ENCODE measurements at regions not wholly inside any gene's neighbourhood (a gene's known extent, or its start where the extent isn't known, plus 50 kb on each side); places are given as distances from the start of the nearest gene placed in this dataset.

GRCh38 chr2:125870264-125870663 lies 785.7 kb upstream of the GYPC start:
- no peaks in the 10 kb centered on the region for H3K36me3 ChIP-seq (ENCODE audit: low read depth, missing control alignments)
- 88 to 92% methylated on average over 2 of the region's 2 CpGs for WGBS, 2 donors
- intact Hi-C loops (cut with DNase I; ENCODE audit: low total_unique reads): no loop called here
- no peak overlapping the region for H3K27ac ChIP-seq
- no peak overlapping the region for H3K4me3 ChIP-seq
- TF ChIP-seq POLR2A (IDR thresholded peaks at IDR 0.05) (no peak), CTCF (IDR thresholded peaks at IDR 0.05) (no peak)
- no peaks in the 10 kb centered on the region for H3K27me3 ChIP-seq
- no peak for DNase-seq
- no peaks in the 10 kb centered on the region for H3K4me1 ChIP-seq
- H3K9me3 ChIP-seq: no peaks in the 10 kb centered on the region

DNA sequence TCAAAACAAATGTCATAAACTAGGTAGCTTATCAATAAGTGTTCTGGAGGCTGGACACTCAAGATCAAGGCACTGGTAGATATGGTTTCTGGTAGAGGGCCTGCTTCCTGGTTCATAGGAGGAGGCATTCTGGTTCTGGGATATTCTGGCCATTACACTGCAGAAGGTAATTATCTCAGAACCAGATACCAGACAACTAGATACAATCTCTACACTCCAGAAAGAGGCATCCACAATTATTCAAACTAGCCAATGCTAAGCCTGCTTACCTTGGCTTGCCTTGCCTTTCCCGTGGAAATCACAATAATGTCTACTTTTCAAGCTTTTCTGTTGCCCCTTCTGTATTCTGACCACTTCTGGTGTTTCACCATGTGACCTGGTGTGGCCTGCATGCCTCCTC lies 785.2 kb upstream of the GYPC start:
- no peaks in the 10 kb centered on the region for H3K4me1 ChIP-seq
- no peaks in the 10 kb centered on the region for H3K36me3 ChIP-seq (ENCODE audit: low read depth, missing control alignments)
- H3K27me3 ChIP-seq: no peaks in the 10 kb centered on the region
- intact Hi-C loops (cut with DNase I; ENCODE audit: low total_unique reads): no loop called here
- TF ChIP-seq POLR2A (IDR thresholded peaks at IDR 0.05) (no peak), CTCF (IDR thresholded peaks at IDR 0.05) (no peak)
- no peaks in the 10 kb centered on the region for H3K9me3 ChIP-seq
- no peak overlapping the region for H3K4me3 ChIP-seq
- DNase-seq: no peak
- WGBS, 2 donors: 90 to 92% methylated on average over 1 of the region's 1 CpG
- H3K27ac ChIP-seq: no peak overlapping the region

- WGBS, 2 donors: 56 to 60% methylated on average over 6 of the region's 6 CpGs
- no peak for TF ChIP-seq POLR2A (IDR thresholded peaks at IDR 0.05)
- H3K36me3 ChIP-seq (ENCODE audit: low read depth, missing control alignments): no peaks in the 10 kb centered on the region
- H3K27ac ChIP-seq: no peak overlapping the region
- no peak overlapping the region for H3K4me3 ChIP-seq
- no peaks in the 10 kb centered on the region for H3K27me3 ChIP-seq
- DNase-seq: no peak
- intact Hi-C loops (cut with DNase I; ENCODE audit: low total_unique reads): no loop called here
- H3K9me3 ChIP-seq: no peaks in the 10 kb centered on the region
- no peaks in the 10 kb centered on the region for H3K4me1 ChIP-seq
Measured at GRCh38 chr2:125874564-125874963, 781.4 kb upstream of the GYPC start.

DNA sequence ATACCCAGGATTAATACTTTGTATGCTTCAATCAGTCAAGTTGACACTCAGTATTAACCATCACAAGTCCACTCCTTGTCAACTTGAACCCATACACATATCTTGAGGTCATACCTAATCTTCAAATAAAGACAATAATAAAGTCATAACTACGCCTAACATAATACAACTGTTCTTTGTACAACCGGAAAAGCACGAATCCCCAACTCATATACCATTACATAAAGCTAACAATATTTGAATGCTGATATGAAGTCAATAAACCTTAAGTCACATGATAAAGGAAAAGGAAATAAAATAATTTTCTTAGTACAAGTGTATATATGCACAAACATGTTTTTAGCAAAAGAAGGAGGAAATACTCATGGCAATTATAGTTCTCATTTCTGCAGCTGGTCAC lies 770.6 kb upstream of the GYPC start:
- 91 to 97% methylated on average over 3 of the region's 3 CpGs for WGBS, 2 donors
- Histone ChIP-seq H3K9me3 (no peaks in the 10 kb centered on the region), H3K27ac (no peak overlapping the region), H3K4me3 (no peak overlapping the region), H3K36me3 (ENCODE audit: low read depth, missing control alignments) (no peaks in the 10 kb centered on the region), H3K4me1 (no peaks in the 10 kb centered on the region), H3K27me3 (no peaks in the 10 kb centered on the region)
- DNase-seq: no peak
- TF ChIP-seq POLR2A (IDR thresholded peaks at IDR 0.05): no peak
- TF ChIP-seq CTCF (IDR thresholded peaks at IDR 0.05): no peak
- intact Hi-C loops (cut with DNase I; ENCODE audit: low total_unique reads): no loop called here

DNA sequence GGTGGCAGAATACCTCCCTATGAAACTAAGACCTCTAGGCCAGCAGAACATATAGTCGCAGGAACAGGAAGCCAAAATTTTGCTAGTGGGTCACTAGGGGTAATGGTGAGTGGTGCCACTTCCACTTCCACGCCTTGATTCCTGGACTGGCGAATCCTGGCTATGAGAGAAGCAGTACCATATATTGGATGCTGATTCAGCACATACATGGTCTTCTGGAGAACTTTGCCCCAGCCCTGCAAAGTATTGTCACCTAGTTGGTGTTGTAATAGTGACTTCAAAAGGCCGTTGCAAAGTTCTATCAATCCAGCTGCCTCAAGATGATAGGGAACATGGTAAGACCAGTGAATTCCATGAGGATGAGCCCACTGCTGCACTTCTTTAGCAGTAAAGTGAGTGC lies 769.8 kb upstream of the GYPC start:
- Histone ChIP-seq H3K36me3 (ENCODE audit: low read depth, missing control alignments) (no peaks in the 10 kb centered on the region), H3K27ac (no peak overlapping the region), H3K27me3 (no peaks in the 10 kb centered on the region), H3K4me1 (no peaks in the 10 kb centered on the region), H3K9me3 (no peaks in the 10 kb centered on the region), H3K4me3 (no peak overlapping the region)
- TF ChIP-seq CTCF (IDR thresholded peaks at IDR 0.05) (no peak), POLR2A (IDR thresholded peaks at IDR 0.05) (no peak)
- no peak for DNase-seq
- 93% methylated on average over 4 of the region's 4 CpGs for WGBS, 2 donors
- intact Hi-C loops (cut with DNase I; ENCODE audit: low total_unique reads): no loop called here
